NCI-H226 (cell line): ENCODE measurements at regions not wholly inside any gene's neighbourhood (a gene's known extent, or its start where the extent isn't known, plus 50 kb on each side); places are given as distances from the start of the nearest gene placed in this dataset.

Source experiments
- DNase-seq: peaks from one replicate; pipeline ENCODE4 v3.0.0-alpha.2; 2015

GRCh38 chr3:101081446-101081845, 88.2 kb upstream of the ABI3BP start:
- no peak for DNase-seq

DNA sequence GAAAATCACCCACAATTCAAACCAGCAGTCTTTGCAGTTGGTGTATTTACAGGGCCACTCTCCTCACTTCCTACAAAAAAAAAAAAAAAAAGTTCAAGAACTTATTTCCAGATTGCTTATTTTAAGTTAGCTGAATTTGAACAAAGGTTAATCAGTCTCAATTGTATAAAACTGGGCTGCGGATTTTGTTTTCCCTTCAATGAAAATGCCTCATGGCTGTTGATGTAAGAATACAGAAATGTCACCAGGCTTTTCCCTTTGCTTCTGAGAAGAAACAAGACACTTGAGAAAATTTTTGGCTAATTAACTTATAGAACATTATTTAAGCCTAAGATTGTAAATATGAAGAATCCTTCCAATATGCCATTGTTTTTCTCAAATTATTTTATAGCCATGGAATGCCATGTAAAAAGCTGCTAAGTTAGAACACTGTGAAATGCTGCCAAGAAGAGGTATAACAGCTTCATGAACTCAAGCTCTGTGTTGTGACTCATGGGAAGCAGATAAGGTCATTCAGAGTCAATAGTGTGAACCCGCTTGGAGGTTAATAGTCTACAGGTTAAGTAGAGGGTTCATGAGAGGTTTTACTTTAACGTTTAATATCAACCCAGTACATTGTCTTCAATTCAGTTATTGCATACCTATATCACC, 84.3 kb upstream of the ABI3BP start:
- peak; percentile 57 for DNase-seq

DNA sequence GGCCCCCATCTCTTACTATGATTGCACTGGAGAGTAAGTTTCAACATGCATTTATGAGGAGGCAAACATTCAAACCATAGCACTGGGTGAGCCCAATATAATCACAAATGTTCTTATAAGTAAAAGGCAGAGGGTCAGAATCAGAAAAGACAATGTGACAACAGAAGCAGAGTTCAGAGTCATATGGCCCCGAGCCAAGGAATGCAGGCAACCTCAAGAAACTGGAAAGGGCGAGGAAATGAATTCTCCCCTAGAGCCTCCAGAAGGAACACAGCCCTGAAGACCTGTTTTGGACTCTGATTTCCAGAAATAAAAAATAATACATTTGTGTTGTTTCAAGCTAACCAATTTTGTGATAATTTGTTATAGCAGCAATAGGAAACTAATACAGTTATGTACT, 81.3 kb upstream of the ABI3BP start:
- no peak for DNase-seq

GRCh38 chr3:101072300-101072699, 79.1 kb upstream of the ABI3BP start:
- DNase-seq = no peak

DNA sequence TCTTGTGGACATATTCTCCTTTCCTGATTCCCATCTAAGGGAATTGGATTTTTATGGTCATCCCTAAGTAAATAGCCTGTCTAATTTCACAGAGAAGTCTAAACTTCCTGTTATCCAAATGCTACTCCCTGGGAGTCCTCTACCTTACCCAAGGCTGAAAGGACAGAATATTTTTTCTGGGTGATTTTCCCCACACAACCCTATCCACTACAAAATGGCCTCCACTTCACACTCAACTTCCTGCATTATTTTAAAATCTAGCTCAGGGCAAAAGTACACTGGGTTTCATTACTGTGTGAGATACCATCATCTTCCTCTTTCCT, 77.5 kb upstream of the ABI3BP start:
- DNase-seq = no peak

GRCh38 chr3:101069901-101070798, 76.9 kb upstream of the ABI3BP start:
- DNase-seq = no peak

DNA sequence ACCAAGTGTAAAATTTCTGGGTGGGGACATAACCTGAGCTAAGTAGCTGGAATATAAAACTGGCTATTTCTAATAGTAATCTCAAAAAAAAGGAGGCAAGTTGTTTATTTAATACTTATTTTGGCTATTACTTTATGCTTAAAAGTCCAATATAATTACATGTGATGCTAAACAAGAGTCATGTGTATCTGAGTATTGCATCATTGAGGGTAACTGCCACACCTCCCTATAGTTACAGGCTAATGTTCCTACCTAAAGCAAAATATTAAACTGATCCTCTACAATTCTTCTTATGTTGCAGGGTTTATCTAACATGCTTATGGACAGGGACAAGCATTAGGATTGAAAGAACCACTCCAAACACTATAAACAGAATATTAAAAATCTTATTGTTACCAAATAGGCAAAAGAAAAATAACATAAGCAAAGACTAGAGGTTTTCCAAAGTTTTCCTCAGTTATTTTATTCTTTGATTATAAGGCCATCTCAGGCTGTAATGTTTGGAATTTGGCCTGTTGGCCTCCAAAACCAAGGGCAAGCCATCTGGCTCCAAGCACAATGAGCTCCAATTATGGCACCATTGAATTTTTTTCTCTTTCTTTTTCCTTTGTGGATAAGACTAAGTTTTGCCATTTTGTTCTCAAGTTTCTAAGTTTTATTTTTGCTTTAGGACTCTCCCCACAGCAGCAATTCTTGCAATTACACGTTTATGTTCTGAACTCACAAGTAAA, 75.8 kb upstream of the ABI3BP start:
- DNase-seq = no peak

GRCh38 chr3:101066711-101067129, 73.5 kb upstream of the ABI3BP start:
- peak; percentile 47 for DNase-seq

DNA sequence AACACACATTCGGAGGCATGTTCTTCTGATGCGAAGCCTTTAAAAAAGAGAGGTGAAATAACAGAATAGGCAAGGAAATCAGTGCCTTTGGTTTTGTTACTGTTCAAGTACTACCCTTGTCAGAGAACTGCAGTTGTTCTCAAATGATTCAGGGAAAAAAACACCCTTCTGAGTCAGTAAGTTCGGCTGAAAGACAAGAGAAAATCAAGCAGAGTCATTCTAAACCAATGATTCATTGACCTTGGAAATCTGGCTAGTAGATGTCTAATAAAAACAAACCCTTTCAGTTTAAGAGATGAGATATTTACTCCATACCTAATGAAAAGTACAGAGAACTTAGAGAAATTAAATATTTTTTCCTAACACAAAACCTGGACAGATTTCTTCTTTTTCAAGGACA, 72.7 kb upstream of the ABI3BP start:
- peak; percentile 88 for DNase-seq

- no peak for DNase-seq
Observed at GRCh38 chr3:101063401-101063800, 70.2 kb upstream of the ABI3BP start.

GRCh38 chr3:101061312-101061711, 68.1 kb upstream of the ABI3BP start:
- DNase-seq = no peak

DNA sequence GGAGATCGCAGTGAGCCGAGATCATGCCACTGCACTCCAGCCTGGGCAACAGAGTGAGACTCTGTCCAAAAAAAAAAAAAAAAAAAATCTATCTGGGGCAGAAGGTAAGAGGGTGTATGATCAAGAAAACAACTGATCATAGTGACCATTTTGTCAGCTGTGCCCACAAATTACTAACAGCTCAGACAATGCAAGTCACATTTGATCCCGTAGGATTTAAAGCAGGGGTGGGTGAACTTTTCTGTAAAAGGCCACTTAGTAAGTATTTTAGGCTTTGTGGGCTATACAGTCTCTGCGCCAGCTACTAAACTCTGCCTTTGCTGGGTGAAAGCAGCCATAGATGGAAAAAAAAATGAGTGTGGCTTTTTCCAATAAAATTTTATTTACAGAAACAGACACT, 57.6 kb upstream of the ABI3BP start:
- no peak for DNase-seq

GRCh38 chr3:101050046-101050445, 56.8 kb upstream of the ABI3BP start:
- no peak for DNase-seq

- DNase-seq = no peak
Observed at GRCh38 chr3:101049532-101049931, 56.3 kb upstream of the ABI3BP start.

DNA sequence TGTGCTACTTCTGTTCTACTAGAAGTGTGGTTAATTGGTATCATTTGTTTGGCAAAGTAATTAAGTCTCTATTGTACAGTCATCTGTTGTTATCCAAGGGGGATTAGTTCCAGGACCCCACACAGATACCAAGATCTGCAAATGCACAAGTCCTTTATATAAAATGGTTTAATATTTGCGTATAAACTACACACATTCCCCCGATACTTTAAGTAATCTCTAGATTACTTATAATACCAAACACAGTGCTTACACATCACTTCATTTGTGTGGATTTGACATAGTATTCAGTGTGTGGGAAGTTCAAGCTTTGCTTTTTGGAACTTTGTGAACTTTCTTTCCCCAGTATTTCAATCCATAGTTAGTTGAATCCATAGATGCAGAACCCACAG, 50.5 kb upstream of the ABI3BP start:
- no peak for DNase-seq

GRCh38 chr3:101042996-101043686, 49.9 kb upstream of the ABI3BP start:
- DNase-seq = peak; percentile 22
